Peyer's patch (tissue), 4 donors: ENCODE measurements at regions not wholly inside any gene's neighbourhood (a gene's known extent, or its start where the extent isn't known, plus 50 kb on each side); places are given as distances from the start of the nearest gene placed in this dataset.

Experiments
- DNase-seq, 3 donors: peaks; one replicate each; pipeline ENCODE4 v3.0.0-alpha.2; 2017 to 2019
- H3K27ac ChIP-seq, 4 donors: fragments of 200-600 bp; sonication (generic); one replicate each; pipeline ENCODE4 v1.5.1; 2016 to 2019
- H3K27me3 ChIP-seq, 2 donors: fragments of 200-600 bp; sonication (generic); one replicate each; pipeline ENCODE4 v1.5.1; 2019
- H3K36me3 ChIP-seq, 3 donors: fragments of 200-600 bp; sonication (generic); one replicate each; pipeline ENCODE4 v1.5.1; 2016 to 2019
- H3K4me1 ChIP-seq, 4 donors: fragments of 200-600 bp; sonication (generic); one replicate each; pipeline ENCODE4 v1.5.1; 2016 to 2019
- H3K4me3 ChIP-seq, 4 donors: fragments of 200-600 bp; sonication (generic); 1 replicate in 3 of 4; 2 replicates in 1 of 4; pipeline ENCODE4 v1.5.1; 2016 to 2019; ENCODE audit warnings: mild to moderate bottlenecking in 1 of 4
- H3K9me3 ChIP-seq, 4 donors: fragments of 200-600 bp; sonication (generic); one replicate each; pipeline ENCODE4 v1.5.1; 2016 to 2019; ENCODE audit warnings: mild to moderate bottlenecking in 1 of 4
- POLR2A ChIP-seq, 2 donors: fragments of 450-650 bp; IDR thresholded peaks; one replicate each; pipeline ENCODE4 v1.5.1; 2017; ENCODE audit warnings: antibody characterized with exemption in 2 of 2, mild to moderate bottlenecking in 2 of 2, moderate library complexity in 2 of 2
- TF ChIP-seq, protein P1 (sequence below), 6 experiments: fragments of 450-650 bp in 4 of 6; fragments of 200-600 bp in 2 of 6; sonication (generic) in 1 of 6; IDR thresholded peaks; one replicate each; pipeline ENCODE4 v1.5.1; 2017 to 2019; ENCODE audit warnings: antibody characterized with exemption in 6 of 6, mild to moderate bottlenecking in 3 of 6, moderate library complexity in 1 of 6

DNA sequence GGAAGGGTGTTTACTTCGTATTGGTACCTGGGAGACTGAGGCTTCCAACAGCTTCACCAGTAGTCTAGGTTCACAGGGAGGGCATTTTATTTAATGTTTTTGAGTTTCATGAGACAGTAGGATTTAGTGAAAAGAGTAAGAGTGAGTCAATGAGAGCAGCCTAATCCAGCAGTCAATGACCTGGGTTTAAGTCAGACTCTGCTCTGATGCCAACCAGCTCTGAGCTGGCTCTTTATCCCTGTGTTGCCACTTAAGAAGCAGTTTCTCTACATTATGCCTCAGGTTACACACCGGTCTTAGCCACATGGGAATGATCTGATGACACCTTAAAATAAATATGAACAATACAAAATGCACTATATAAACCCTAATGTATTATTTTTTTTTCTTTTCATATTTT, 59.4 kb upstream of the KCNMB2 start:
- Histone ChIP-seq H3K4me3 (no peak overlapping the region), H3K4me1 (no peaks in the 10 kb centered on the region), H3K27ac (no peak overlapping the region), H3K27me3 (no peaks in the 10 kb centered on the region), H3K9me3 (no peaks in the 10 kb centered on the region), H3K36me3 (no peaks in the 10 kb centered on the region)
- DNase-seq, result no peak
- TF ChIP-seq POLR2A (IDR thresholded peaks at IDR 0.05), result no peak

DNA sequence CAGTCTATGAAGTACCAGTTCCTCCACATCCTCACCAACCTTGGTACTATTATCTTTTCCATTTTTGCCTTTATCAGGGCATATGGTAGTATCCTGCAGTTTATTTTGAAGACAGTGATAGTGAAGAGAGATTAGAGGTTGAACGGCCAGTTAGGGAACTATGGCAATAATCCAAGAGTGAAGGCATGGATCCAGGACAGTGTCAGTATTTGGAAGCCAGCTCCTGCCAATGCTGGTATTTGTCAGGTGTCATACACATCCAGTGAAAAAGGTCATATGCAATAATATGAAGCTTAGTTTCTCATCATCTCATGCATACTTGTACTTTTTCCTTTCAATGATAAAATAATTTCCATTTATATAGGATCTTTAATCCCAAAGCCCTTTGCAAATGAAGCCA, 56.8 kb upstream of the KCNMB2 start:
- no peaks in the 10 kb centered on the region for H3K36me3 ChIP-seq
- H3K9me3 ChIP-seq, result no peaks in the 10 kb centered on the region
- TF ChIP-seq, protein P1, sequence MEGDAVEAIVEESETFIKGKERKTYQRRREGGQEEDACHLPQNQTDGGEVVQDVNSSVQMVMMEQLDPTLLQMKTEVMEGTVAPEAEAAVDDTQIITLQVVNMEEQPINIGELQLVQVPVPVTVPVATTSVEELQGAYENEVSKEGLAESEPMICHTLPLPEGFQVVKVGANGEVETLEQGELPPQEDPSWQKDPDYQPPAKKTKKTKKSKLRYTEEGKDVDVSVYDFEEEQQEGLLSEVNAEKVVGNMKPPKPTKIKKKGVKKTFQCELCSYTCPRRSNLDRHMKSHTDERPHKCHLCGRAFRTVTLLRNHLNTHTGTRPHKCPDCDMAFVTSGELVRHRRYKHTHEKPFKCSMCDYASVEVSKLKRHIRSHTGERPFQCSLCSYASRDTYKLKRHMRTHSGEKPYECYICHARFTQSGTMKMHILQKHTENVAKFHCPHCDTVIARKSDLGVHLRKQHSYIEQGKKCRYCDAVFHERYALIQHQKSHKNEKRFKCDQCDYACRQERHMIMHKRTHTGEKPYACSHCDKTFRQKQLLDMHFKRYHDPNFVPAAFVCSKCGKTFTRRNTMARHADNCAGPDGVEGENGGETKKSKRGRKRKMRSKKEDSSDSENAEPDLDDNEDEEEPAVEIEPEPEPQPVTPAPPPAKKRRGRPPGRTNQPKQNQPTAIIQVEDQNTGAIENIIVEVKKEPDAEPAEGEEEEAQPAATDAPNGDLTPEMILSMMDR (IDR thresholded peaks at IDR 0.05), result no peak
- TF ChIP-seq POLR2A (IDR thresholded peaks at IDR 0.05), result no peak
- no peaks in the 10 kb centered on the region for H3K27me3 ChIP-seq
- H3K4me1 ChIP-seq, result no peaks in the 10 kb centered on the region
- no peak overlapping the region for H3K27ac ChIP-seq
- no peak for DNase-seq
- no peak overlapping the region for H3K4me3 ChIP-seq

DNA sequence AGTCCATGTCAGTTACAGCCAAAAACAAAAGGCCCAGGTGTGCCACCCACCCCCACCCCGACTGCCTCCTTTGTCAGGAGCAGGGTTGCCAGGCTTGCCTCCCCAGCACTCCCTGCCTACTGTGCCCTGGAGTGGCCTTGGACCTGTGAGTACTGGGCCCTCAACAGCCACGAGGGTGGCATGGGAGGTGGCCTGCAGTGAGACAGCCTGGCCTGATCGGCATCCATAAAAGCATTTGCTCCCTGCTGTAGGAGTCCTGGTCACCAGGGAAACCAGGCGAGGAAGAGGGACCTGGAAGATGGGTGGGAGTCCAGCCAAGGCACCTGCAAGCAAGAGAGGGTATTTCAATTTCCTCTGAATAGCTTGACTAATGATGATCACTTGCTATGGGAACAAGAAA, 56.4 kb upstream of the KCNMB2 start:
- DNase-seq, result no peak
- H3K36me3 ChIP-seq, result no peaks in the 10 kb centered on the region

DNA sequence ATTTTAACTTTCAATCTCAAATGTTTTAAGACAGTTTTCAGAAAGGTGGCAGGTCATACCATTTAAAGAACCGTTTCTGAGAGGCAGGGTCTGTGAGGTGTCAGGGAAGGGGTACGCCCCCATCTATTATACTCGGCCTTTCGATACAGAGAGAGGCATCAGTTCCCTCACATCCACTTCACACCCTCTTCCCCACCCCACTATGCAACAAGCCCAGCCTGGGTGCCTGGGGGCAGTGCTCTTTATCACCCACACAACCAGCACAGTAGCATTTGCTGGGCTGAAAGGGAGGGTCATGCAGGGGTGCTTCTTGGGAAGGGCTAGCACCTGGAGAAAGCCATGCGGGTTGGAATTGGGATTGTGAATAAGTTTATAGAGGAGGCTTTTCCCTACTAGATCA, 56.0 kb upstream of the KCNMB2 start:
- H3K9me3 ChIP-seq, result no peaks in the 10 kb centered on the region
- H3K27ac ChIP-seq, result no peak overlapping the region
- H3K4me3 ChIP-seq, result no peak overlapping the region
- no peaks in the 10 kb centered on the region for H3K4me1 ChIP-seq
- no peaks in the 10 kb centered on the region for H3K27me3 ChIP-seq
- no peak for DNase-seq
- TF ChIP-seq, protein P1 (IDR thresholded peaks at IDR 0.05), result no peak
- TF ChIP-seq POLR2A (IDR thresholded peaks at IDR 0.05), result no peak
- H3K36me3 ChIP-seq, result no peaks in the 10 kb centered on the region

More for the DNA sequence above, 56.4 kb upstream of the KCNMB2 start:
- no peak for TF ChIP-seq POLR2A (IDR thresholded peaks at IDR 0.05)
- TF ChIP-seq, protein P1 (IDR thresholded peaks at IDR 0.05), result no peak
- no peaks in the 10 kb centered on the region for H3K4me1 ChIP-seq
- H3K4me3 ChIP-seq, result no peak overlapping the region
- no peak overlapping the region for H3K27ac ChIP-seq
- no peaks in the 10 kb centered on the region for H3K9me3 ChIP-seq
- no peaks in the 10 kb centered on the region for H3K27me3 ChIP-seq

DNA sequence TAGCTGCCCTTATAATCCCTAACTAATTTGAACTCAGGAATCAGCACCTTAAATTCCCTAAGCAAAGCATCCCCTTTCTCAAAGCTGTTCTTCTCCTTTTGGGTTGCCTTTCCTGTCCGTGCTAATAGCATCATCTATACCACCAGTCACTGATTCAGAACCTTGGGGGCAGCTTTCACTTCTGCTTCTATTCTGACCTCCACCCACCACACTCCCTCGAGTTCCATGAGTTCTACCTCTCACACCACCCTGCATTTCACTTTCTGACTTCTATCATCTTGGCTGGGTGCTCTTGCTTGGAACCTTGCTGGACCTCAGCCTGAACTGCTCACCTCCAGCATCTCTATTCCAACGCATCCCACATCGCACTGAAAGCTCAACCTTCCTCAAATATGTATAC, 55.4 kb upstream of the KCNMB2 start:
- Histone ChIP-seq H3K4me1 (no peaks in the 10 kb centered on the region), H3K36me3 (no peaks in the 10 kb centered on the region), H3K27me3 (no peaks in the 10 kb centered on the region), H3K4me3 (no peak overlapping the region), H3K9me3 (no peaks in the 10 kb centered on the region), H3K27ac (no peak overlapping the region)
- no peak for DNase-seq
- TF ChIP-seq, protein P1 (IDR thresholded peaks at IDR 0.05), result no peak
- no peak for TF ChIP-seq POLR2A (IDR thresholded peaks at IDR 0.05)

GRCh38 chr3:178482981-178483380, 53.3 kb upstream of the KCNMB2 start:
- TF ChIP-seq, protein P1 (IDR thresholded peaks at IDR 0.05), result no peak
- no peak for TF ChIP-seq POLR2A (IDR thresholded peaks at IDR 0.05)
- Histone ChIP-seq H3K27me3 (no peaks in the 10 kb centered on the region), H3K36me3 (no peaks in the 10 kb centered on the region), H3K9me3 (no peaks in the 10 kb centered on the region), H3K4me1 (no peaks in the 10 kb centered on the region), H3K27ac (no peak overlapping the region), H3K4me3 (no peak overlapping the region)
- DNase-seq, result no peak
